Uterus (tissue), 2 donors: ENCODE measurements at regions not wholly inside any gene's neighbourhood (a gene's known extent, or its start where the extent isn't known, plus 50 kb on each side); places are given as distances from the start of the nearest gene placed in this dataset.

Source experiments
- POLR2A ChIP-seq, 2 donors: fragments of 450-650 bp; IDR thresholded peaks; one replicate each; pipeline ENCODE4 v1.6.1; 2016; ENCODE audit warnings: antibody characterized with exemption in 2 of 2, mild to moderate bottlenecking in 1 of 2, moderate library complexity in 1 of 2
- TF ChIP-seq, protein P1 (sequence below), 4 experiments: fragments of 200-600 bp in 2 of 4; fragments of 450-650 bp in 2 of 4; sonication (generic) in 2 of 4; IDR thresholded peaks; one replicate each; pipeline ENCODE4 v1.5.1; 2016 to 2019; ENCODE audit warnings: antibody characterized with exemption in 4 of 4, mild to moderate bottlenecking in 2 of 4, moderate library complexity in 1 of 4

DNA sequence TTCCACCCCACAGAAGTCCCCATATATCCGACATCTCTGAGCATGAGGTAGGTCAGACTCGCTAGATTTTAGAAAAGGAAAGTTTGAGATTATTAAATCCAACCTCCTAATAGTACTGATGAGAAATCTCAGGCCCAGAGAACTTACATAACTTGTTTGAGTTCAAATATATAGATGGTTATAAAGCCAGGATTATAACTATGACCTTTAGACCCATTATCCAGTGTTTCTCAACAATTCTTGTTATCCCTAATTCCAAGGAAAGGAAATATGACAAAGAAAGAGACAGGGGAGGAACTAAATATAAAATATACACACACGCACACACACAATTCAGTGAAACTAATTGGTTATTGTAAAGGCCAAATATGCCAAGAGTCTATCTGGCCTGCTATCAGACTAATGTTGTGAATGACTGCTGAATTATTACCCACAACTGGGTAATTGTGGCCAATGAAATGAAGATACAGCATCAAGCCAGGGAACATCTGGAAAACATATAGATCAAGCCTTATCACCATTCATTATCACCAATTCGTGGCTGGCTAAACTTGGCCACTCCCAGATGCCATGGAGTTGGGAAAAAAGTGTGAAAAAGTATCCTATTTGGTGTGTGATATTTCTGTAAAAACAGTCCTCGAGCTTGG, 248.4 kb downstream of the PRELID2 start:
- TF ChIP-seq, protein P1, sequence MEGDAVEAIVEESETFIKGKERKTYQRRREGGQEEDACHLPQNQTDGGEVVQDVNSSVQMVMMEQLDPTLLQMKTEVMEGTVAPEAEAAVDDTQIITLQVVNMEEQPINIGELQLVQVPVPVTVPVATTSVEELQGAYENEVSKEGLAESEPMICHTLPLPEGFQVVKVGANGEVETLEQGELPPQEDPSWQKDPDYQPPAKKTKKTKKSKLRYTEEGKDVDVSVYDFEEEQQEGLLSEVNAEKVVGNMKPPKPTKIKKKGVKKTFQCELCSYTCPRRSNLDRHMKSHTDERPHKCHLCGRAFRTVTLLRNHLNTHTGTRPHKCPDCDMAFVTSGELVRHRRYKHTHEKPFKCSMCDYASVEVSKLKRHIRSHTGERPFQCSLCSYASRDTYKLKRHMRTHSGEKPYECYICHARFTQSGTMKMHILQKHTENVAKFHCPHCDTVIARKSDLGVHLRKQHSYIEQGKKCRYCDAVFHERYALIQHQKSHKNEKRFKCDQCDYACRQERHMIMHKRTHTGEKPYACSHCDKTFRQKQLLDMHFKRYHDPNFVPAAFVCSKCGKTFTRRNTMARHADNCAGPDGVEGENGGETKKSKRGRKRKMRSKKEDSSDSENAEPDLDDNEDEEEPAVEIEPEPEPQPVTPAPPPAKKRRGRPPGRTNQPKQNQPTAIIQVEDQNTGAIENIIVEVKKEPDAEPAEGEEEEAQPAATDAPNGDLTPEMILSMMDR (IDR thresholded peaks at IDR 0.05), result no peak
- no peak for TF ChIP-seq POLR2A (IDR thresholded peaks at IDR 0.05)
